Spinal cord (tissue), 9 donors: ENCODE measurements at regions not wholly inside any gene's neighbourhood (a gene's known extent, or its start where the extent isn't known, plus 50 kb on each side); places are given as distances from the start of the nearest gene placed in this dataset.

ENCODE experiments used
- DNase-seq, 6 donors: peaks; one replicate each; pipeline versions ENCODE4 v3.0.0 to v3.0.0-alpha.2; 2013 to 2015; ENCODE audit warnings: low spot score in 6 of 6, low read depth in 4 of 6
- H3K27ac ChIP-seq: one replicate; pipeline ENCODE4 v1.5.1; 2013; ENCODE audit warnings: low read depth, low read length, control low read depth
- H3K27me3 ChIP-seq: one replicate; pipeline ENCODE4 v1.6.1; 2013; ENCODE audit warnings: low read length; ENCODE audit not compliant: control insufficient read depth, insufficient read depth
- H3K36me3 ChIP-seq: one replicate; pipeline ENCODE4 v1.6.1; 2013; ENCODE audit warnings: low read length; ENCODE audit not compliant: control insufficient read depth, insufficient read depth
- H3K4me1 ChIP-seq: one replicate; pipeline ENCODE4 v1.6.1; 2013; ENCODE audit warnings: low read length; ENCODE audit not compliant: control insufficient read depth, insufficient read depth
- H3K4me3 ChIP-seq: one replicate; pipeline ENCODE4 v1.5.1; 2013; ENCODE audit warnings: low read depth, low read length, control low read depth
- H3K9me3 ChIP-seq: one replicate; pipeline ENCODE4 v1.6.1; 2013; ENCODE audit warnings: low read length; ENCODE audit not compliant: control insufficient read depth, insufficient read depth
- WGBS: methylation state at CpG from one replicate; pipeline ENCODE4 v1.1.5; 2013; ENCODE audit warnings: missing lambda C conversion rate; ENCODE audit not compliant: insufficient coverage; 5-methylcytosine and 5-hydroxymethylcytosine counted together
- donor health status: healthy.

- no peak overlapping the region for H3K27ac ChIP-seq
- H3K4me3 ChIP-seq = no peak overlapping the region
- H3K36me3 ChIP-seq = no peaks in the 10 kb centered on the region
- H3K27me3 ChIP-seq = no peaks in the 10 kb centered on the region
- 14% methylated on average over 6 of the region's 9 CpGs for WGBS
- DNase-seq = peak in 5 of 6 donors; percentile 10 to 85 (median 42)
- H3K9me3 ChIP-seq = no peaks in the 10 kb centered on the region
- H3K4me1 ChIP-seq = no peaks in the 10 kb centered on the region
These were observed 185.7 kb upstream of the THRB start for GRCh38 chr3:24680214-24680967.

DNA sequence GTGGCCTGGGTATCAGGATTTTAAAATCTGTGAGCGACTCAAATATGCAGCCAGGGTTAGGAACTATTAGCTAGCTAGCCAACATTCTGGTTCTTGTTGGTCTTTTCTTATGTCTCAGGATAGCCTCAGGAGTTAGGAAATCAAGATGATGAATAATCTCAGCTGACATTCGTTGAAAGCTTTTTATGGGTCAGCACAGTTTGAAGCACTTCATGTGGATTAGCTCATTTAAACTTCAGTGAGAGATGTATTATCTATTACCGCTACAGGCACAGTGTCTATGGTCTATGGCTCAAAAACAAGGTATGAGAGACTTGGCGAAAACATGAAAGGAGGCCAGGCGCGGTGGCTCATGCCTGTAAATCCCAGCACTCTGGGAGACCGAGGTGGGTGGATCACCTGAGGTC lies 187.5 kb upstream of the THRB start:
- peak in 1 of 6 donors; percentile 23 for DNase-seq
- Histone ChIP-seq H3K27ac (no peak overlapping the region), H3K36me3 (no peaks in the 10 kb centered on the region), H3K4me1 (no peaks in the 10 kb centered on the region), H3K27me3 (no peaks in the 10 kb centered on the region), H3K9me3 (no peaks in the 10 kb centered on the region), H3K4me3 (no peak overlapping the region)
- 100% methylated on average over 1 of the region's 7 CpGs for WGBS

DNA sequence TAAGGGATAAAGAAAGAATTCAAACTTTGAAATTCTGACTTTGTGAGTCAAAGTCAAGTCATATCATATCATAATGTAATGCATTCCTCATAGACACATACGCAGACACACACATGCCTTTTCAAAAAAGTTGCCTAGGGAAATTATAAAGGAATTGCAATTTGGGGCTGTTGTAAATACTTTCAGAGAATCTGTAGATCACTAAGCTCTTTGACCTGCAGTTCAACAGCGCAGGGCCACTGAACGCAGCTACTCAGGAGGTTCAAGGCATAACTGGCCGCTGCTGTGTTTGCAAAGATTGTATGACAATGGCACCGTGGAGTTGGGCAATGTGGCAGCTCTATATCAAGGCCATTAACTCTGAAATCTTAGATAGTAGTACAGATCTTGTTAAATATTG lies 188.4 kb upstream of the THRB start:
- no peaks in the 10 kb centered on the region for H3K4me1 ChIP-seq
- WGBS = no CpG with 5 or more reads among the region's 5 CpGs
- no peaks in the 10 kb centered on the region for H3K27me3 ChIP-seq
- DNase-seq = no peak
- no peak overlapping the region for H3K4me3 ChIP-seq
- H3K9me3 ChIP-seq = no peaks in the 10 kb centered on the region
- no peaks in the 10 kb centered on the region for H3K36me3 ChIP-seq
- no peak overlapping the region for H3K27ac ChIP-seq

- Histone ChIP-seq H3K27me3 (no peaks in the 10 kb centered on the region), H3K9me3 (no peaks in the 10 kb centered on the region), H3K27ac (no peak overlapping the region), H3K4me1 (no peaks in the 10 kb centered on the region), H3K4me3 (no peak overlapping the region), H3K36me3 (no peaks in the 10 kb centered on the region)
- peak; percentile 21 to 92 (median 50) for DNase-seq
- 50% methylated on average over 4 of the region's 6 CpGs for WGBS
These were observed 189.2 kb upstream of the THRB start for GRCh38 chr3:24683633-24684384.

GRCh38 chr3:24684506-24685023 lies 189.9 kb upstream of the THRB start:
- H3K27me3 ChIP-seq = no peaks in the 10 kb centered on the region
- no peak overlapping the region for H3K27ac ChIP-seq
- H3K36me3 ChIP-seq = no peaks in the 10 kb centered on the region
- H3K9me3 ChIP-seq = no peaks in the 10 kb centered on the region
- 100% methylated on average over 3 of the region's 6 CpGs for WGBS
- no peak overlapping the region for H3K4me3 ChIP-seq
- no peak for DNase-seq
- no peaks in the 10 kb centered on the region for H3K4me1 ChIP-seq

- no peaks in the 10 kb centered on the region for H3K36me3 ChIP-seq
- H3K27me3 ChIP-seq = no peaks in the 10 kb centered on the region
- H3K9me3 ChIP-seq = no peaks in the 10 kb centered on the region
- no peak for DNase-seq
- no peaks in the 10 kb centered on the region for H3K4me1 ChIP-seq
- H3K27ac ChIP-seq = no peak overlapping the region
- no peak overlapping the region for H3K4me3 ChIP-seq
- no CpG with 5 or more reads among the region's 1 CpG for WGBS
These were observed 192.2 kb upstream of the THRB start for GRCh38 chr3:24686808-24687207.

DNA sequence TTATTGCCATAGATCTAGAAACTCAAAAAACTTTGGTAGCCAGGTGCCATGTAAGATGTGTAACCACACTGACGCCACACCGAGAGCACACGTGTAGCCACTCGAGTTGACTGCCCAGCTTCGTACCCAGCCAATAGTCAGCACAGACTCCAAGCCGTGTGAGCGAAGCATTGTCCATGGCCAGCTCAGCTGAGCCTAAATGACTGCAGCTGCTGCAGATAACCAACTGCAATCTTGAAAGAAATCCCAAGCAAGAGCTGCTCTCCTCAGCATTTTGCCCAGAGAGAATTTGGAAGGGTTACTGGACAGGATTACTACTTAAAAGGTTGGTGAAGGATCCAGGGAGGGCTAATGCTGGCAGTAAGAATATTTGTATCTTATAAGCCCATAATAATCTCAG lies 193.0 kb upstream of the THRB start:
- no peak for DNase-seq
- Histone ChIP-seq H3K4me1 (no peaks in the 10 kb centered on the region), H3K9me3 (no peaks in the 10 kb centered on the region), H3K27me3 (no peaks in the 10 kb centered on the region), H3K36me3 (no peaks in the 10 kb centered on the region), H3K4me3 (no peak overlapping the region), H3K27ac (no peak overlapping the region)
- WGBS = 86% methylated on average over 7 of the region's 7 CpGs

DNA sequence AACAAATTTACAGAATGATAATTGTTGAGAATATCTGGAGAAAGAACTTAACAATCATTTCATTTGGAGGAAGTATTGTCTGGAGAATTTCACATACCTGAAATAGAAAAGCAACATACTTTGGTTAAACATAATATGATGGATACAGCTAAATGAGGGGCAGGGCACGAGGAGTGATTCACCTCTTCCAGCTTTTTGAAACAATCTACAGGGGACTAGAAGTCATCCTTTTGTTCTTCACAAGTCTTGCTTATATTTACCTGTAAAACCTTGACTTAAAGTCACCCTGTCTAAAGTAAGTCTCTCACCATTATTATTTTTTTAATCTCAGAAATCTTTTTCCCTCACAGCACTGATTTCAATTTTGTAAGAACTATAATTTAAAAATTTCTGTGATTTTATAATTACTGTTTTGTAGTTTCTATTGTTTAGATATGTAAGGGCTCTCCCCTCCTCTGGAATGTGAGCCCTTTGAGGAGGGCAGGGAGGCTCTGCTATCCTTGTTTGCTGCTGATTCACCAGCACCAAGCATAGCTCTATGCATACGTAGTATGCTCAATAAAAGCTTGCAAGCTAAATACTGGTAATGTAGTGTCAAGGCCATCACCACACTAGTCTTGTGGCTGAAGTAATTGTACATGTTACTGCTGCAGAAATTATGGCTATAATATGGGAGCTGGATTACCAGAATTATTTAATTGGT lies 193.9 kb upstream of the THRB start:
- no peaks in the 10 kb centered on the region for H3K36me3 ChIP-seq
- WGBS = no CpG with 5 or more reads among the region's 2 CpGs
- H3K27me3 ChIP-seq = no peaks in the 10 kb centered on the region
- H3K9me3 ChIP-seq = no peaks in the 10 kb centered on the region
- H3K27ac ChIP-seq = no peak overlapping the region
- no peak overlapping the region for H3K4me3 ChIP-seq
- no peaks in the 10 kb centered on the region for H3K4me1 ChIP-seq
- no peak for DNase-seq

GRCh38 chr3:24689353-24689752 lies 194.7 kb upstream of the THRB start:
- DNase-seq = no peak
- H3K9me3 ChIP-seq = no peaks in the 10 kb centered on the region
- no peaks in the 10 kb centered on the region for H3K27me3 ChIP-seq
- no peaks in the 10 kb centered on the region for H3K4me1 ChIP-seq
- no peak overlapping the region for H3K4me3 ChIP-seq
- no peak overlapping the region for H3K27ac ChIP-seq
- H3K36me3 ChIP-seq = no peaks in the 10 kb centered on the region
- WGBS = 80% methylated on average over 1 of the region's 3 CpGs
